ENCODE measurements at regions not wholly inside any gene's neighbourhood (a gene's known extent, or its start where the extent isn't known, plus 50 kb on each side); places are given as distances from the start of the nearest gene placed in this dataset.

- Histone ChIP-seq H3K9me3 (replicated peaks in 1 of 3) (no peaks in the 10 kb centered on the region), H3K27me3 (no peaks in the 10 kb centered on the region), H3K4me1 (replicated peaks in 1 of 2) (no peaks in the 10 kb centered on the region), H3K27ac (no peak overlapping the region), H3K4me3 (no peak overlapping the region), H3K36me3 (replicated peaks in 1 of 2) (no peaks in the 10 kb centered on the region)
- intact Hi-C loops (cut with DNase I): no loop called here
- no peak for DNase-seq
- TF ChIP-seq CTCF (IDR thresholded peaks at IDR 0.05) (no peak), POLR2A (IDR thresholded peaks at IDR 0.05) (no peak)
Measured at GRCh38 chrY:7459802-7460201, 548.2 kb upstream of the AMELY start.

- intact Hi-C loops (cut with DNase I): no loop called here
- no peak overlapping the region for H3K27ac ChIP-seq
- DNase-seq: no peak
- no peaks in the 10 kb centered on the region for H3K27me3 ChIP-seq
- H3K36me3 ChIP-seq (replicated peaks in 1 of 2): no peaks in the 10 kb centered on the region
- WGBS, 4 donors: 36 to 39% methylated on average over 1 of the region's 1 CpG; no CpG with 5 or more reads in 2 of the 4 donors
- no peaks in the 10 kb centered on the region for H3K9me3 ChIP-seq (replicated peaks in 1 of 3)
- no peaks in the 10 kb centered on the region for H3K4me1 ChIP-seq (replicated peaks in 1 of 2)
- no peak for TF ChIP-seq POLR2A (IDR thresholded peaks at IDR 0.05)
- no peak for TF ChIP-seq CTCF (IDR thresholded peaks at IDR 0.05)
- H3K4me3 ChIP-seq: no peak overlapping the region
Measured at GRCh38 chrY:7458301-7459078, 546.9 kb upstream of the AMELY start.

- Histone ChIP-seq H3K36me3 (replicated peaks in 1 of 2) (no peaks in the 10 kb centered on the region), H3K4me1 (replicated peaks in 1 of 2) (no peaks in the 10 kb centered on the region), H3K27me3 (no peaks in the 10 kb centered on the region), H3K4me3 (no peak overlapping the region), H3K27ac (no peak overlapping the region), H3K9me3 (replicated peaks in 1 of 3) (no peaks in the 10 kb centered on the region)
- intact Hi-C loops (cut with DNase I): no loop called here
- TF ChIP-seq POLR2A (IDR thresholded peaks at IDR 0.05) (no peak), CTCF (IDR thresholded peaks at IDR 0.05) (no peak)
- no peak for DNase-seq
- 68 to 69% methylated on average over 4 of the region's 4 CpGs; no CpG with 5 or more reads in 2 of the 4 donors for WGBS, 4 donors
Measured at GRCh38 chrY:7457286-7458015, 545.9 kb upstream of the AMELY start.

- WGBS, 4 donors: 63 to 67% methylated on average over 4 of the region's 4 CpGs; no CpG with 5 or more reads in 2 of the 4 donors
- no peak for TF ChIP-seq POLR2A (IDR thresholded peaks at IDR 0.05)
- no peak for TF ChIP-seq CTCF (IDR thresholded peaks at IDR 0.05)
- H3K27ac ChIP-seq: no peak overlapping the region
- H3K36me3 ChIP-seq (replicated peaks in 1 of 2): no peaks in the 10 kb centered on the region
- no peaks in the 10 kb centered on the region for H3K4me1 ChIP-seq (replicated peaks in 1 of 2)
- H3K27me3 ChIP-seq: no peaks in the 10 kb centered on the region
- no peak for DNase-seq
- intact Hi-C loops (cut with DNase I): no loop called here
- H3K4me3 ChIP-seq: no peak overlapping the region
- no peaks in the 10 kb centered on the region for H3K9me3 ChIP-seq (replicated peaks in 1 of 3)
Measured at GRCh38 chrY:7455626-7456025, 544.1 kb upstream of the AMELY start.

All from adrenal gland (tissue), 9 donors.